ENCODE measurements at regions not wholly inside any gene's neighbourhood (a gene's known extent, or its start where the extent isn't known, plus 50 kb on each side); places are given as distances from the start of the nearest gene placed in this dataset.
A peak's percentile ranks its signal among the peaks of the same experiment; 100 is the strongest.

DNA sequence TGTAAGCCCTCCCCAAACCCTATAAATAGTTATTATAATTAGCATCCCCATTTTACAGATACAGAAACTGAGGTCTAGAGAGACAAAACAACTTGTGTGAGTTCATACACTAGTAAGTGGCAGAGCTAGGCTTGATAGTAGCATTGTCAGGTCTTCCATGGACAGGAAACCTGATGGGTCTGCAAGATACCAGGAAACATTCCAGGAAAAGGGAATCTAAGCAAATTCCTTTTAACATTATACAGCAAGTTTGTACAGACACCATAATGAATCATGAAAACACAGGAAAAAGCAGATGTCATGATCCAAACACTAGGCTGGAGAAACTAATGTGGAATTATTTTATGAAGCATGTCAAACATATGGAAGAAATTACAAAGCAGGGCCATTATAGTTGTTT, 89.1 kb upstream of the KCNK2 start (continued):
- TF ChIP-seq MEF2A (IDR thresholded peaks at IDR 0.05; ENCODE audit: borderline replicate concordance, low read depth) (no peak), CTCF (IDR thresholded peaks at IDR 0.05) (no peak), CHD2 (IDR thresholded peaks at IDR 0.05; ENCODE audit: low read length, partially characterized antibody) (no peak), MAX (IDR thresholded peaks at IDR 0.05; ENCODE audit: low read depth) (peak; percentile 27; the same call in 1 of the 2 replicates), POLR2AphosphoS5 (IDR thresholded peaks at IDR 0.05; ENCODE audit: low read depth, low read length) (peak; percentile 22; the same call in 1 of the 2 replicates), RXRA (IDR thresholded peaks at IDR 0.05; ENCODE audit: borderline replicate concordance, low read depth) (no peak), TEAD4 (IDR thresholded peaks at IDR 0.05; ENCODE audit: borderline replicate concordance, insufficient read depth) (peak; percentile 44; the same call in 1 of the 2 replicates), EP300 (IDR thresholded peaks at IDR 0.05; ENCODE audit: borderline replicate concordance in 1 of 2, low read depth in 1 of 2, low read length in 1 of 2) (peak in 1 of 2 experiments; percentile 67; a peak in 1 of 4 replicates), PBX3 (IDR thresholded peaks at IDR 0.05) (peak; percentile 57)
- TF ChIP-seq, protein P1, sequence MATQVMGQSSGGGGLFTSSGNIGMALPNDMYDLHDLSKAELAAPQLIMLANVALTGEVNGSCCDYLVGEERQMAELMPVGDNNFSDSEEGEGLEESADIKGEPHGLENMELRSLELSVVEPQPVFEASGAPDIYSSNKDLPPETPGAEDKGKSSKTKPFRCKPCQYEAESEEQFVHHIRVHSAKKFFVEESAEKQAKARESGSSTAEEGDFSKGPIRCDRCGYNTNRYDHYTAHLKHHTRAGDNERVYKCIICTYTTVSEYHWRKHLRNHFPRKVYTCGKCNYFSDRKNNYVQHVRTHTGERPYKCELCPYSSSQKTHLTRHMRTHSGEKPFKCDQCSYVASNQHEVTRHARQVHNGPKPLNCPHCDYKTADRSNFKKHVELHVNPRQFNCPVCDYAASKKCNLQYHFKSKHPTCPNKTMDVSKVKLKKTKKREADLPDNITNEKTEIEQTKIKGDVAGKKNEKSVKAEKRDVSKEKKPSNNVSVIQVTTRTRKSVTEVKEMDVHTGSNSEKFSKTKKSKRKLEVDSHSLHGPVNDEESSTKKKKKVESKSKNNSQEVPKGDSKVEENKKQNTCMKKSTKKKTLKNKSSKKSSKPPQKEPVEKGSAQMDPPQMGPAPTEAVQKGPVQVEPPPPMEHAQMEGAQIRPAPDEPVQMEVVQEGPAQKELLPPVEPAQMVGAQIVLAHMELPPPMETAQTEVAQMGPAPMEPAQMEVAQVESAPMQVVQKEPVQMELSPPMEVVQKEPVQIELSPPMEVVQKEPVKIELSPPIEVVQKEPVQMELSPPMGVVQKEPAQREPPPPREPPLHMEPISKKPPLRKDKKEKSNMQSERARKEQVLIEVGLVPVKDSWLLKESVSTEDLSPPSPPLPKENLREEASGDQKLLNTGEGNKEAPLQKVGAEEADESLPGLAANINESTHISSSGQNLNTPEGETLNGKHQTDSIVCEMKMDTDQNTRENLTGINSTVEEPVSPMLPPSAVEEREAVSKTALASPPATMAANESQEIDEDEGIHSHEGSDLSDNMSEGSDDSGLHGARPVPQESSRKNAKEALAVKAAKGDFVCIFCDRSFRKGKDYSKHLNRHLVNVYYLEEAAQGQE (IDR thresholded peaks at IDR 0.05; ENCODE audit: low read depth, low read length): no peak

GRCh38 chr1:214997685-214998084, 84.9 kb upstream of the KCNK2 start:
- POLR2A ChIA-PET: no interaction called here
- CTCF ChIA-PET: no interaction called here
- no peaks in the 10 kb centered on the region for H4K20me1 ChIP-seq (ENCODE audit: insufficient read depth)
- TF ChIP-seq TCF12 (IDR thresholded peaks at IDR 0.05): no peak
- TF ChIP-seq SIN3A (IDR thresholded peaks at IDR 0.05; ENCODE audit: borderline replicate concordance, low read depth, low read length): no peak
- TF ChIP-seq POLR2AphosphoS5 (IDR thresholded peaks at IDR 0.05; ENCODE audit: low read depth, low read length): no peak
- TF ChIP-seq FOXM1 (IDR thresholded peaks at IDR 0.05; ENCODE audit: low read depth): no peak
- no peak for TF ChIP-seq PBX3 (IDR thresholded peaks at IDR 0.05)
- no peak for TF ChIP-seq NFIC (IDR thresholded peaks at IDR 0.05; ENCODE audit: borderline replicate concordance)
- TF ChIP-seq RFX5 (IDR thresholded peaks at IDR 0.05; ENCODE audit: low read length): no peak
- TF ChIP-seq RCOR1 (IDR thresholded peaks at IDR 0.05; ENCODE audit: low read length): no peak
- no peak for TF ChIP-seq MXI1 (IDR thresholded peaks at IDR 0.05; ENCODE audit: low read depth, low read length)
- TF ChIP-seq ZBTB33 (IDR thresholded peaks at IDR 0.05; ENCODE audit: borderline replicate concordance, low read depth): no peak
- no peak for TF ChIP-seq EP300 (IDR thresholded peaks at IDR 0.05; ENCODE audit: borderline replicate concordance in 1 of 2, low read depth in 1 of 2, low read length in 1 of 2)

More at GRCh38 chr1:214997685-214998084, 84.9 kb upstream of the KCNK2 start:
- Histone ChIP-seq H3K27ac (ENCODE audit: low read depth in 2 of 2, low read length in 1 of 2) (no peak overlapping the region), H2AFZ (ENCODE audit: low read depth) (no peak overlapping the region), H3K4me1 (ENCODE audit: control insufficient read depth in 1 of 2, insufficient read depth in 2 of 2, low read depth in 1 of 2, low read length in 1 of 2) (peaks cover 0 to 2% of the 10 kb centered on the region in 2 experiments; a peak in 1 of 4 replicates), H3K4me2 (no peak overlapping the region), H3K4me3 (ENCODE audit: low read depth in 2 of 2, low read length in 1 of 2) (no peak overlapping the region), H3K9me3 (no peaks in the 10 kb centered on the region), H3K36me3 (replicated peaks in 1 of 2; ENCODE audit: control insufficient read depth in 1 of 2, insufficient read depth in 2 of 2, low read length in 1 of 2) (no peaks in the 10 kb centered on the region), H3K79me2 (ENCODE audit: insufficient read depth) (no peaks in the 10 kb centered on the region), H3K9me2 (no peaks in the 10 kb centered on the region), H3F3A (replicated peaks; ENCODE audit: insufficient read depth) (peaks cover 11% of the 10 kb centered on the region), H3K27me3 (ENCODE audit: insufficient read depth) (no peaks in the 10 kb centered on the region), H3K9ac (no peak overlapping the region)
- WGBS (ENCODE audit: low lambda C conversion rate): 83% methylated on average over 3 of the region's 3 CpGs
- no peak for DNase-seq

Measured in SK-N-SH (cell line).